H1 (cell line): ENCODE measurements at regions not wholly inside any gene's neighbourhood (a gene's known extent, or its start where the extent isn't known, plus 50 kb on each side); places are given as distances from the start of the nearest gene placed in this dataset.

Source experiments
- BACH1 ChIP-seq: IDR thresholded peaks from 2 replicates; pipeline ENCODE4 v1.6.1; 2012; ENCODE audit warnings: low read length, improper control_type of control experiment
- CHD7 ChIP-seq: fragments of 300-600 bp; sonication (generic); IDR thresholded peaks from 2 replicates; pipeline ENCODE4 v1.7.1; 2012; ENCODE audit warnings: low read length, moderate library complexity, mild to moderate bottlenecking, inconsistent platforms; ENCODE audit not compliant: insufficient replicate concordance
- E2F6 ChIP-seq: IDR thresholded peaks from 2 replicates; pipeline ENCODE4 v1.6.1; 2012; ENCODE audit warnings: inconsistent platforms
- USF2 ChIP-seq: IDR thresholded peaks from 2 replicates; pipeline ENCODE4 v1.6.1; 2011; ENCODE audit warnings: low read length, improper control_type of control experiment

DNA sequence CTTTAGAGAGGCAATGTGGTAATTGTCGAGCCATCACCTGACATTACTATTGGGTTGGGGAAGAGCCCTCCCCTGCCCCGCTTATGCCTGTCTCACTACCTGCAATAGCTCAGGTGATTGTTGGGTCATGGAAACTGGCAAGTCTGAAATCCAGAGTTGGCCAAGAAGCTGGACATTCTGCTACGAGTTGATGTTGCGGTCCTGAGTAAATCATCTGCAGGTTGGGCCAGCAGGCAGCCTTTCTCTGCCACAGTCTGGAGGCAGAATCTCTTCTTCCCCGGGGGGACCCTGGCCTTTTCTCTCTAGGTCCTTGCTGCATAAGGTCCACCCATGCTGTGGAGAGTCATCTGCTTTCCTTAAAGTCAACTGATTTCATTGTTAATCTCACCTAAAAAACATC lies 142.4 kb downstream of the THBS2 start (continued):
- no peak for TF ChIP-seq CHD7
- no peak for TF ChIP-seq E2F6
- no peak for TF ChIP-seq BACH1
- no peak for TF ChIP-seq USF2
- TF ChIP-seq, all 59 proteins: peak for 0
